Neural crest cell (in vitro differentiated cells): ENCODE measurements at regions not wholly inside any gene's neighbourhood (a gene's known extent, or its start where the extent isn't known, plus 50 kb on each side); places are given as distances from the start of the nearest gene placed in this dataset.

Experiments
- DNase-seq: peaks from one replicate; pipeline ENCODE4 v3.0.0; 2021; ENCODE audit warnings: low read depth, mixed read lengths, low spot score
- H3K27ac Mint-ChIP-seq: one replicate; pipeline ENCODE4 v1.8.0; 2021; ENCODE audit warnings: mild to moderate bottlenecking, mixed read lengths; ENCODE audit not compliant: unreplicated experiment
- H3K27me3 Mint-ChIP-seq: 2 replicates; pipeline ENCODE4 v1.8.0; 2021; ENCODE audit warnings: low read depth, mild to moderate bottlenecking, mixed read lengths
- H3K36me3 Mint-ChIP-seq: 2 replicates; pipeline ENCODE4 v1.8.0; 2021; ENCODE audit warnings: low read depth, mild to moderate bottlenecking, mixed read lengths
- H3K4me1 Mint-ChIP-seq: 2 replicates; pipeline ENCODE4 v1.8.0; 2021; ENCODE audit warnings: mixed read lengths
- H3K4me3 Mint-ChIP-seq: one replicate; pipeline ENCODE4 v1.8.0; 2021; ENCODE audit warnings: mild to moderate bottlenecking, mixed read lengths
- H3K9me3 Mint-ChIP-seq: 2 replicates; pipeline ENCODE4 v1.8.0; 2021; ENCODE audit warnings: mixed read lengths
- CTCF ChIP-seq: fragments of 200-600 bp; sonication (generic); conservative IDR thresholded peaks from 2 replicates; pipeline ENCODE4 v1.5.0; 2021; ENCODE audit warnings: antibody characterized with exemption, mild to moderate bottlenecking

GRCh38 chr5:18375641-18376040, 741.4 kb downstream of the TAF11L14 start:
- no peak overlapping the region for H3K27ac Mint-ChIP-seq
- DNase-seq = no peak
- H3K36me3 Mint-ChIP-seq = no peaks in the 10 kb centered on the region
- H3K4me3 Mint-ChIP-seq = no peak overlapping the region
- H3K9me3 Mint-ChIP-seq = no peaks in the 10 kb centered on the region
- no peaks in the 10 kb centered on the region for H3K4me1 Mint-ChIP-seq
- H3K27me3 Mint-ChIP-seq = no peaks in the 10 kb centered on the region
- TF ChIP-seq CTCF = no peak

GRCh38 chr5:18378066-18378465, 743.8 kb downstream of the TAF11L14 start:
- no peak for TF ChIP-seq CTCF
- H3K27me3 Mint-ChIP-seq = no peaks in the 10 kb centered on the region
- no peak for DNase-seq
- no peak overlapping the region for H3K27ac Mint-ChIP-seq
- no peaks in the 10 kb centered on the region for H3K36me3 Mint-ChIP-seq
- no peaks in the 10 kb centered on the region for H3K4me1 Mint-ChIP-seq
- H3K9me3 Mint-ChIP-seq = no peaks in the 10 kb centered on the region
- no peak overlapping the region for H3K4me3 Mint-ChIP-seq

- Mint-ChIP-seq H3K4me1 (no peaks in the 10 kb centered on the region), H3K4me3 (no peak overlapping the region), H3K9me3 (no peaks in the 10 kb centered on the region), H3K27me3 (no peaks in the 10 kb centered on the region), H3K36me3 (no peaks in the 10 kb centered on the region), H3K27ac (no peak overlapping the region)
- no peak for DNase-seq
- TF ChIP-seq CTCF = no peak
Observed at GRCh38 chr5:18379189-18379588, 744.9 kb downstream of the TAF11L14 start.

GRCh38 chr5:18380729-18381362, 746.6 kb downstream of the TAF11L14 start:
- no peak for DNase-seq
- H3K4me3 Mint-ChIP-seq = no peak overlapping the region
- no peak for TF ChIP-seq CTCF
- H3K4me1 Mint-ChIP-seq = no peaks in the 10 kb centered on the region
- no peak overlapping the region for H3K27ac Mint-ChIP-seq
- no peaks in the 10 kb centered on the region for H3K9me3 Mint-ChIP-seq
- H3K36me3 Mint-ChIP-seq = no peaks in the 10 kb centered on the region
- H3K27me3 Mint-ChIP-seq = no peaks in the 10 kb centered on the region

GRCh38 chr5:18393565-18394442, 759.5 kb downstream of the TAF11L14 start:
- Mint-ChIP-seq H3K4me1 (peaks cover 28% of the 10 kb centered on the region), H3K4me3 (peak overlapping the region; percentile 45), H3K27ac (peak overlapping the region; percentile 97), H3K27me3 (no peaks in the 10 kb centered on the region), H3K9me3 (peaks cover 5% of the 10 kb centered on the region), H3K36me3 (peaks cover 2% of the 10 kb centered on the region)
- TF ChIP-seq CTCF = peak; percentile 95
- DNase-seq = peak; percentile 88
